DOHH2 (cell line): ENCODE measurements at regions not wholly inside any gene's neighbourhood (a gene's known extent, or its start where the extent isn't known, plus 50 kb on each side); places are given as distances from the start of the nearest gene placed in this dataset.

Experiments used
- H3F3A ChIP-seq: fragments of 200-600 bp; sonication (generic), shearing (Covaris generic); 2 replicates; pipeline ENCODE4 v1.6.0; 2016; ENCODE audit warnings: antibody characterized with exemption, mild to moderate bottlenecking; ENCODE audit not compliant: control insufficient read depth, insufficient read depth
- H3K27ac ChIP-seq: fragments of 200-600 bp; sonication (generic); 2 replicates; pipeline ENCODE4 v1.5.1; 2014; ENCODE audit warnings: low read depth, mild to moderate bottlenecking, low read length, moderate library complexity
- H3K27me3 ChIP-seq: fragments of 200-600 bp; sonication (generic); 2 replicates; pipeline ENCODE4 v1.6.1; 2014; ENCODE audit warnings: mild to moderate bottlenecking, low read length, mixed read lengths; ENCODE audit not compliant: control insufficient read depth
- H3K36me3 ChIP-seq: fragments of 200-600 bp; sonication (generic); 2 replicates; pipeline ENCODE4 v1.6.1; 2014; ENCODE audit warnings: mild to moderate bottlenecking, low read length, moderate library complexity, mixed read lengths; ENCODE audit not compliant: control insufficient read depth
- H3K4me1 ChIP-seq: fragments of 200-600 bp; sonication (generic); 2 replicates; pipeline ENCODE4 v1.6.1; 2014; ENCODE audit warnings: mild to moderate bottlenecking, low read length, mixed read lengths; ENCODE audit not compliant: control insufficient read depth
- H3K4me2 ChIP-seq: fragments of 200-600 bp; sonication (generic); 2 replicates; pipeline ENCODE4 v1.6.0; 2014; ENCODE audit warnings: mild to moderate bottlenecking, low read length, moderate library complexity
- H3K4me3 ChIP-seq: fragments of 200-600 bp; sonication (generic); 2 replicates; pipeline ENCODE4 v1.5.1; 2014; ENCODE audit warnings: mild to moderate bottlenecking, low read length, mixed read lengths
- H3K79me2 ChIP-seq: fragments of 200-600 bp; sonication (generic); 2 replicates; pipeline ENCODE4 v1.6.1; 2014; ENCODE audit warnings: mild to moderate bottlenecking, low read length, mixed read lengths; ENCODE audit not compliant: control insufficient read depth
- H3K9me2 ChIP-seq: fragments of 200-600 bp; sonication (generic); replicated peaks from 2 replicates; pipeline ENCODE4 v1.6.1; 2014; ENCODE audit warnings: mild to moderate bottlenecking, low read length, mixed read lengths; ENCODE audit not compliant: control insufficient read depth
- H3K9me3 ChIP-seq: fragments of 200-600 bp; sonication (generic); 2 replicates; pipeline ENCODE4 v1.6.1; 2014; ENCODE audit warnings: antibody characterized with exemption, low read length, mixed read lengths; ENCODE audit not compliant: control insufficient read depth, insufficient read depth
- H4K20me1 ChIP-seq: fragments of 200-600 bp; sonication (generic); 2 replicates; pipeline ENCODE4 v1.6.0; 2014; ENCODE audit warnings: low read depth, mild to moderate bottlenecking, antibody characterized with exemption, low read length, moderate library complexity; ENCODE audit not compliant: control insufficient read depth, insufficient read depth
- CTCF ChIP-seq: fragments of 200-600 bp; sonication (generic); IDR thresholded peaks from one replicate; pipeline ENCODE4 v1.5.1; 2014; ENCODE audit warnings: antibody characterized with exemption, mild to moderate bottlenecking, low read depth, low read length; ENCODE audit not compliant: poor library complexity, severe bottlenecking
- EZH2phosphoT487 ChIP-seq: fragments of 200-600 bp; sonication (generic); IDR thresholded peaks from 2 replicates; pipeline ENCODE4 v1.6.1; 2017; ENCODE audit warnings: borderline replicate concordance, mild to moderate bottlenecking, antibody characterized with exemption, low read length, moderate library complexity, mixed read lengths

GRCh38 chr4:103915224-103915869, 195.6 kb upstream of the TACR3 start:
- TF ChIP-seq CTCF (peak; percentile 60), EZH2phosphoT487 (no peak)
- no peaks in the 10 kb centered on the region for H3K9me2 ChIP-seq
- H3K27me3 ChIP-seq, result no peaks in the 10 kb centered on the region
- no peaks in the 10 kb centered on the region for H3K4me1 ChIP-seq
- H3F3A ChIP-seq, result no peaks in the 10 kb centered on the region
- no peak overlapping the region for H3K27ac ChIP-seq
- no peak overlapping the region for H3K4me3 ChIP-seq
- H3K9me3 ChIP-seq, result no peaks in the 10 kb centered on the region
- no peaks in the 10 kb centered on the region for H3K36me3 ChIP-seq
- no peak overlapping the region for H3K4me2 ChIP-seq
- no peaks in the 10 kb centered on the region for H4K20me1 ChIP-seq
- H3K79me2 ChIP-seq, result no peaks in the 10 kb centered on the region

- Histone ChIP-seq H3K9me3 (no peaks in the 10 kb centered on the region), H3K27me3 (no peaks in the 10 kb centered on the region), H3K4me2 (no peak overlapping the region), H4K20me1 (no peaks in the 10 kb centered on the region), H3K9me2 (no peaks in the 10 kb centered on the region), H3K4me3 (no peak overlapping the region), H3F3A (no peaks in the 10 kb centered on the region), H3K36me3 (no peaks in the 10 kb centered on the region), H3K79me2 (no peaks in the 10 kb centered on the region), H3K4me1 (no peaks in the 10 kb centered on the region), H3K27ac (no peak overlapping the region)
- TF ChIP-seq CTCF (no peak), EZH2phosphoT487 (no peak)
Measured at GRCh38 chr4:103907414-103907813, 187.6 kb upstream of the TACR3 start.

GRCh38 chr4:103904123-103904522, 184.3 kb upstream of the TACR3 start:
- TF ChIP-seq EZH2phosphoT487 (no peak), CTCF (no peak)
- Histone ChIP-seq H3K36me3 (no peaks in the 10 kb centered on the region), H3F3A (no peaks in the 10 kb centered on the region), H3K27ac (no peak overlapping the region), H3K4me3 (no peak overlapping the region), H3K4me2 (no peak overlapping the region), H3K9me2 (no peaks in the 10 kb centered on the region), H3K27me3 (no peaks in the 10 kb centered on the region), H3K79me2 (no peaks in the 10 kb centered on the region), H3K4me1 (no peaks in the 10 kb centered on the region), H3K9me3 (no peaks in the 10 kb centered on the region), H4K20me1 (no peaks in the 10 kb centered on the region)
